SK-N-MC (cell line): ENCODE measurements at regions not wholly inside any gene's neighbourhood (a gene's known extent, or its start where the extent isn't known, plus 50 kb on each side); places are given as distances from the start of the nearest gene placed in this dataset.

Source experiments
- DNase-seq: peaks from one replicate; pipeline ENCODE4 v3.0.0-alpha.2; 2011; ENCODE audit warnings: low read depth, low spot score
- H3K27ac ChIP-seq: fragments of 200-600 bp; sonication (generic); 2 replicates; pipeline ENCODE4 v1.5.1; 2016; ENCODE audit warnings: mixed run types
- H3K36me3 ChIP-seq: fragments of 200-600 bp; sonication (generic); 2 replicates; pipeline ENCODE4 v1.6.1; 2017; ENCODE audit warnings: antibody characterized with exemption, low read length, mixed read lengths; ENCODE audit not compliant: insufficient read depth
- H3K4me3 ChIP-seq: fragments of 200-600 bp; sonication (generic); 2 replicates; pipeline ENCODE4 v1.5.1; 2016
- H3K9ac ChIP-seq: fragments of 200-600 bp; sonication (generic); 2 replicates; pipeline ENCODE4 v1.8.0; 2017; ENCODE audit warnings: mixed run types, mixed read lengths; ENCODE audit not compliant: insufficient read length
- H3K9me3 ChIP-seq: fragments of 200-600 bp; sonication (generic); 2 replicates; pipeline ENCODE4 v1.6.1; 2017; ENCODE audit warnings: low read depth, mild to moderate bottlenecking, antibody characterized with exemption, low read length, moderate library complexity, mixed read lengths
- EZH2 ChIP-seq: fragments of 200-600 bp; sonication (generic); IDR thresholded peaks from one replicate; pipeline ENCODE4 v1.6.1; 2017; ENCODE audit warnings: antibody characterized with exemption
- FOXP2 ChIP-seq: optimal IDR thresholded peaks from 2 replicates; pipeline ENCODE3; 2011; ENCODE audit warnings: mild to moderate bottlenecking, moderate library complexity; ENCODE audit not compliant: insufficient read depth; ENCODE audit errors: extremely low read length, control extremely low read depth
- POLR2AphosphoS5 ChIP-seq: IDR thresholded peaks from 2 replicates; pipeline ENCODE4 v1.6.1; 2012; ENCODE audit warnings: mild to moderate bottlenecking, low read depth, low read length, borderline replicate concordance

- Histone ChIP-seq H3K36me3 (no peaks in the 10 kb centered on the region), H3K27ac (no peak overlapping the region), H3K9ac (no peak overlapping the region), H3K9me3 (no peaks in the 10 kb centered on the region), H3K4me3 (no peak overlapping the region)
- DNase-seq, result no peak
- no peak for TF ChIP-seq POLR2AphosphoS5
- TF ChIP-seq EZH2, result no peak
- no peak for TF ChIP-seq FOXP2
Measured at GRCh38 chr3:181302960-181303359, 313.4 kb upstream of the DNAJC19 start.

GRCh38 chr3:181300033-181300432, 310.5 kb upstream of the DNAJC19 start:
- Histone ChIP-seq H3K36me3 (no peaks in the 10 kb centered on the region), H3K9me3 (no peaks in the 10 kb centered on the region), H3K9ac (no peak overlapping the region), H3K4me3 (no peak overlapping the region), H3K27ac (no peak overlapping the region)
- DNase-seq, result no peak
- no peak for TF ChIP-seq POLR2AphosphoS5
- TF ChIP-seq EZH2, result no peak
- no peak for TF ChIP-seq FOXP2

GRCh38 chr3:181298421-181298820, 308.9 kb upstream of the DNAJC19 start:
- H3K4me3 ChIP-seq, result no peak overlapping the region
- H3K9me3 ChIP-seq, result no peaks in the 10 kb centered on the region
- no peaks in the 10 kb centered on the region for H3K36me3 ChIP-seq
- no peak overlapping the region for H3K27ac ChIP-seq
- DNase-seq, result no peak
- TF ChIP-seq EZH2, result no peak
- no peak overlapping the region for H3K9ac ChIP-seq

- Histone ChIP-seq H3K9me3 (no peaks in the 10 kb centered on the region), H3K27ac (no peak overlapping the region), H3K9ac (no peak overlapping the region), H3K36me3 (no peaks in the 10 kb centered on the region), H3K4me3 (no peak overlapping the region)
- DNase-seq, result no peak
- no peak for TF ChIP-seq FOXP2
- no peak for TF ChIP-seq EZH2
- TF ChIP-seq POLR2AphosphoS5, result no peak
Measured at GRCh38 chr3:181292984-181293383, 303.4 kb upstream of the DNAJC19 start.

GRCh38 chr3:181290941-181291340, 301.4 kb upstream of the DNAJC19 start:
- Histone ChIP-seq H3K36me3 (no peaks in the 10 kb centered on the region), H3K4me3 (no peak overlapping the region), H3K9me3 (no peaks in the 10 kb centered on the region), H3K9ac (no peak overlapping the region), H3K27ac (no peak overlapping the region)
- TF ChIP-seq POLR2AphosphoS5 (no peak), FOXP2 (no peak), EZH2 (no peak)
- DNase-seq, result no peak

GRCh38 chr3:181289306-181289705, 299.8 kb upstream of the DNAJC19 start:
- Histone ChIP-seq H3K36me3 (no peaks in the 10 kb centered on the region), H3K9me3 (no peaks in the 10 kb centered on the region), H3K27ac (no peak overlapping the region), H3K4me3 (no peak overlapping the region), H3K9ac (no peak overlapping the region)
- TF ChIP-seq POLR2AphosphoS5 (no peak), FOXP2 (no peak), EZH2 (no peak)
- no peak for DNase-seq

- TF ChIP-seq FOXP2 (no peak), EZH2 (no peak), POLR2AphosphoS5 (no peak)
- no peak for DNase-seq
- Histone ChIP-seq H3K36me3 (no peaks in the 10 kb centered on the region), H3K4me3 (no peak overlapping the region), H3K27ac (no peak overlapping the region), H3K9ac (no peak overlapping the region), H3K9me3 (no peaks in the 10 kb centered on the region)
Measured at GRCh38 chr3:181288145-181288544, 298.6 kb upstream of the DNAJC19 start.

- Histone ChIP-seq H3K9ac (no peak overlapping the region), H3K36me3 (no peaks in the 10 kb centered on the region), H3K27ac (no peak overlapping the region), H3K4me3 (no peak overlapping the region), H3K9me3 (no peaks in the 10 kb centered on the region)
- TF ChIP-seq POLR2AphosphoS5, result no peak
- no peak for TF ChIP-seq FOXP2
- TF ChIP-seq EZH2, result no peak
- no peak for DNase-seq
Measured at GRCh38 chr3:181279239-181279565, 289.7 kb upstream of the DNAJC19 start.

GRCh38 chr3:181278468-181279238, 289.1 kb upstream of the DNAJC19 start:
- Histone ChIP-seq H3K4me3 (no peak overlapping the region), H3K27ac (no peak overlapping the region), H3K9ac (no peak overlapping the region), H3K9me3 (no peaks in the 10 kb centered on the region), H3K36me3 (no peaks in the 10 kb centered on the region)
- TF ChIP-seq POLR2AphosphoS5 (no peak), FOXP2 (no peak), EZH2 (no peak)
- DNase-seq, result no peak
